C1 segment of cervical spinal cord (tissue), 14 donors: ENCODE measurements at regions not wholly inside any gene's neighbourhood (a gene's known extent, or its start where the extent isn't known, plus 50 kb on each side); places are given as distances from the start of the nearest gene placed in this dataset.

Experiments used
- DNase-seq, 14 donors: peaks; one replicate each; lab custom pipeline; 2025; lab: John Stamatoyannopoulos, UW

DNA sequence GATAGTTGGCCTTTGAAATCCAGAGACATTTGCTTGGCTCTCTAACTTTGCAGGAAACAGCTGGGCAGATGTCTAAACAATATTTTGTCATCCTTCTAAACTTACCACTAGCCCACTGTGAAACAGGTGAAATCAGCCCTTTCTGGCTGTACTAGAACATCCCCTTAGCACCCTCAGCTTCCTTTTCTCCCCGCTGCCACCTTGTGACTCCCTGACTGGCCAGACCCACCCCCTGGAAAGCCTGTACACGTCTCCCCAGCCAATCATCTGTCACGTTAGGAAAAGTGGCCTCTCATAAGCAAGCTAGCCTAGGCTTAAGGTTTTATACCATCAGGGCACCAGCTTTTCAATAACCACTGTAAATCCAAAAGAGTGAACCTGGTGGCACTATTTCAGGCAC, 88.6 kb upstream of the E2F3 start:
- DNase-seq: no peak

DNA sequence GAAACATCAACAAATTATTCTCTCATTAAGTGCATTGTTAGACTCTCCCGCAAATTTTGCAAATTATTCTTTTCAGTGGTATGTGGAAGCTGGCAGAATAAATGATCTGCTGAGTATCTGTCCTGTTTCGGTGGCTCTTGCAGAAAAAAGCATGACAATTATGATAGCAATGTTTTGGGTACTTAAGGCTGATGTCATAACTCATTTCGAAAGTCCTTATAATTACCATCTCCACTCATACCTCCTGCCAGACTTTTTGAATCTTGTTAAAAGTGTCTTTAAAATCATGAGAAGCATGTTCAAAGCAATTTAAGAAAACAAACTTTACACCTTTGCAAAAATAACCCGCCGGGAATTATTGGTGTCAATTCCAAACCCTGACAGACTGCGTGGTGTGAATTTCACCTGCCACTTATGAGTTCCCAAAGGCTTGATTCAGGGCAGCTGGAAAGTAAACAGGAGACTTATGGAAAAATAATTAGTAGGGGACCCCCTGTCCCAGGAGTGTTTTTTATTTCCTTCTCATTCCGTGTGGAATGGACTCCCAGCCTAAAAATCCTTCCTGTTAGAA, 87.6 kb upstream of the E2F3 start:
- no peak for DNase-seq

DNA sequence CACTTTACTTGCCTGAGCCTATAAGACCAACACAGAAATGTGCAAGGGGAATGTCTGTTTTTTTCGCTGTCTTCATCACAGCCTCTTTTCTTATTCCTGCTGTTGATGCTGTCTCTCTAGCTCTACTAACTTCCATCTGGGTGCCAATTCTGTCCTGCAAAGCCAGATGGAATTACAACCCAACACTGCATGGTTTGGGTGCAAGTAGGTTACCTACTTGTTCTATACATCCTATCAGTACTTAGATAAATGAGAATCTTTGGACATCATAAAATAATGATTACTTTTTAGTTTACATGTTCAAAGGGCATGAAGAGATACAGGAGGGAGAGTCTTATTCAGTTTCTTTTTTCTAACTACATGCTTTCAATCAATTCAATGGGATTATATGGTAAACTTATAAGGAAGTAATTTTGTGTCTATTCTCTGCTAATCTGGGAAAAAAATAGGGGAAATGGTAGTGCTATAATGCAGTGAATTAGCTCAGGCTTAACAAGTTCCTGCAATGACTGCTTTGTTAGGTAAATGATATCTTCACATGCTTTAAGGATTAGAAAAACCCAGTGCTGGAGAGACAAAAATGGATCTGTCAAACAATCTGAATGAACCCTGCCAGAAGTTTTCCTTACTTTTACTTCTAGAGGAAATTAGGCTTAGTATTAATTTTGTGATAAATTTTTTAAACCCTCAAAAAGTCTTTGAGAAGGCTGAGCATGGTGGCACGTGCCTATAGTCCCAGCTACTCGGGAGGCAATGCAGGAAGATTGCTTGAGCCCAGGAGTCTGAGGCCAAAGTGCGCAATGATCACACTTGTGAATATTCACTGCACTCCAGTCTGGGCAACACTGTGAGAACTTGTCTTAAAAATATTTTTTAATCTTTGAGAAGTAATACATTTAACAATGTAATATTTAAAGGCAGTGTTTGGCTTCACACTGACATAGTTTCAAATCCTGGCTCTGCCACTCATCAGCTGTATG, 86.5 kb upstream of the E2F3 start:
- DNase-seq: no peak

DNA sequence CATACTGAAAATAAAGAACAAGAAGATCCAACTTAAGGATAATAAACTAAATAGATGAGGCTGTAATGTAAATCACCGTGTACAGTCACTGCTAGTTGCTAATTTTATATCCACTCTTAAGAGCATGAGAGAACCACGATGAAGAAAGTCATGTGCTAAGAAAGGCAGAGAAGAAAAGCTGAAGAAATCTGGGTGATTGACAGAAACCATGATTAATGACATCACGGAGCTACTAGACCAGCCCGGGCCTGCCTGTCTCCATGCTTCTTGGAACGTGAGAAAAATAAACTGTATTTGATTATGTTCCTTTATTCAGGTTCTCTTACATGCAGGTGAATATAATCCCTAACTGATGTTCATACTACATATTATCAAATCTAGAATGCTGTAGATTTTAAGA, 84.2 kb upstream of the E2F3 start:
- DNase-seq: no peak

DNA sequence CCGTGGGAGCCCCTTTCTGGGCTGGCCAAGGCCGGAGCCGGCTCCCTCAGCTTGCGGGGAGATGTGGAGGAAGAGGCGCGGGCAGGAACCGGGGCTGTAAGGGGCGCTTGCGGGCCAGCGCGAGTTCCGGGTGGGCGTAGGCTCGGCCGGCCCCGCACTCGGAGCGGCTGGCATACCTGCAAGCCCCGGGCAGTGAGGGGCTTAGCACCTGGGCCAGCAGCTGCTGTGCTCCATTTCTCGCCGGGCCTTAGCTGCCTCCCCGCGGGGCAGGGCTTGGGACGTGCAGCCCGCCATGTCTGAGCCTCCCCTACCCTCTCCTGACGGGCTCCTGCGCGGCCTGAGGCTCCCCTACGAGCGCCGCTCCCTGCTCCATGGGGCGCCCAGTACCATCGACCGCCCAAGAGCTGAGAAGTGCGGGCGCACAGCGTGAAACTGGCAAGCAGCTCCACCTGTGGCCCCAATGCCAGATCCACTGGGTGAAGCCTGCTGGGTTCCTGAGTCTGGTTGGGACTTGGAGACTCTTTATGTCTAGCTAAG, 82.8 kb upstream of the E2F3 start:
- DNase-seq: no peak

DNA sequence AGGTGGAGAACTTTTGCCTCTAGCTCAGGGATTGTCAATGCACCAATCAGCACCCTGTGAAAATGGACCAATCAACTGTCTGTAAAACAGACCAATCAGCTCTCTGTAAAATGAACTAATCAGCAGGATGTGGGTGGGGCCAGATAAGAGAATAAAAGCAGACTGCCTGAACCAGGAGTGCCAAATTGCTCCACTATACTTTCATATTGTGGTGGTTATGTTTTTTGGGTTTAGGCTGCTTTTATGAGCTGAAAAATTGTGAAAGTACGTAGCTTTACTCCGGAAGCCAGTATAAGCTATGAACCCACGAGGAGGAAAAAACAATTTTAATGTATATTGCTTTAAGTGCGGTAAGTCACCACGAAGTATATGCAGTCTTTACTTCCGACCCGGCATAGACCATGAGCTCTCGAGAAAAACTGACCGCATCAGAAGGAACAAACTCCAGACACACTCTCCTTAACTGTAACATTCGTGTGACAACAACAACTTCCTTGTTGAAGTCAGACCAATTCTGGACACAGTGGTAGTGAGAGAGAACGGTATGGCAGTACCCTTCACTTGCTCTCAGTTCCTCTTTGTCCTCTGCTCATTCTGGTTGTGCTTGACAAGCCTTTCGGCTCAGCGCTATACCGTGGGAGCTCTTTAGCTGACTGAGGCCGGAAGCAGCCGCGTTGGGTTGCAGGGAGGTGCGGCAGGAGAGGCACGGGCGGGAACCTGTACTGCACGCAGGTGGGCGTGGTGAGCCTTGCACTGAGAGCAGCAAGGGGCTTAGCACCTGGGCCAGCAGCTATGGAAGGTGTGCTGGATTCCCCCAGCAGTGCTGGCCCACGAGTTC, 81.9 kb upstream of the E2F3 start:
- DNase-seq: peak in 3 of 14 donors; percentile 3 to 36 (median 10)

DNA sequence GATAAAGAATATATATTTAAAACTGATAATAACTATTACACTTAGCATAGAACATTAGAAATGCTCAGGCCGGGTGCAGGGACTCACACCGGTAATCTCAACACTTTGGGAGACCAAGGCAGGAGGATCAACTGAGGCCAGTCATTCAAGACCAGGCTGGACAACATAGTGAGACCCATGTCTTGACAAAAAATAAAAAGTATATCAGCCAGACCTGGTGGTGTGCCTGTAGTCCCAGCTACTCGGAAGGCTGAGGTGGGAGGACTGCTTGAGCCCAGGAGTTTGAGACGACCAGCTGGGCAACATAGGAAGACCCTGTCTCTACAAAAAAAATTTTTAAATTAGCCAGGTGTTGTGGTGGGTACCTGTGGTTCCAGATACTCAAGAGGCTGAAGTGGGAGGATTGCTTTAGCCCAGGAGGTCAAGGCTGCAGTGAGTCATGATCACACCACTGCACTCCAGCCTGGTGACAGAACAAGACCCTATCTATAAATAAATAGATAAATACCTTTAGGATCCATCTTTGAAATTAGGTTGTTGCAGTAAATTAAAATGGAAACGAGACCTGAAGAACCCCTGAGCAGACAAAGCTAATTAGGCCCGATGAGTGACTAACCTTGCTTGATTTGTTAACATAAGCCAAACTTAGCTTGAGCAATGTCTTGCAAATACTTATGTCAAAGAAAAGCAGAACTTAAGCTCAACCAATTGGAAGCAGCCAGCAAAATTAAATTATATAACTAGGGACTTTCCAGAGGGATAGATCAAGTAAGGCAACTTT, 75.8 kb upstream of the E2F3 start:
- DNase-seq: no peak

DNA sequence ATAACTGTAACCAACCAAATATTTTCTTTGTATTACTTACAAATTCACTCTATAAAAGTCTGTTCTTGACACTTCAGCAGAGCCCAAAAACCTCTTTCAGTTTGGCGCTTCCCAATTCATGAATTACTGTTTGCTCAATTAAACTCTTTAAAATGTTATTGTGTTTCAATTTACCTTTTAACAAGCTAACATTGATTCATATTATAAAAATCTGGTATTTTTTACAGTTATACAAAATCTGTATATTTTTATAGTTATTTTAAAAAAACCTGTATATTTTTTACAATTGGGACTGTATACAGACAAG, 75.3 kb upstream of the E2F3 start:
- DNase-seq: no peak

DNA sequence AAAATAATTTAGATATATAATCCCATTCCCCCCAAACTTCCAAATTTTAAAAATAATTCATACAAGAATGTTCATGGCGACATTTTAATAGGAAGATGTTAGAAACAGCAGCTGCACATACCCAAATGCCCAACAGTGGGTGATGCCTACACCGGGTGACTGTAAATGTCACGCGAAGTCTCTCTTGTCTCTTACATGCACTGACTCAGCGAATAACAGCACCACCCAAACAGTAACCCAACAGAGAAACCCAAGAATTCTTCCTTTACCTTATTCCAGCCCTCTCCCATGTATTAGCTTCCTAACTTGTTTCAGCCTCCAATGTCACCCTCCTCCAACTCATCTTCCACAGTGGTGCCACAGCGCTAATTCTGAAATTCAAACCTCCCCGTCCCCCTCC, 74.5 kb upstream of the E2F3 start:
- DNase-seq: no peak

DNA sequence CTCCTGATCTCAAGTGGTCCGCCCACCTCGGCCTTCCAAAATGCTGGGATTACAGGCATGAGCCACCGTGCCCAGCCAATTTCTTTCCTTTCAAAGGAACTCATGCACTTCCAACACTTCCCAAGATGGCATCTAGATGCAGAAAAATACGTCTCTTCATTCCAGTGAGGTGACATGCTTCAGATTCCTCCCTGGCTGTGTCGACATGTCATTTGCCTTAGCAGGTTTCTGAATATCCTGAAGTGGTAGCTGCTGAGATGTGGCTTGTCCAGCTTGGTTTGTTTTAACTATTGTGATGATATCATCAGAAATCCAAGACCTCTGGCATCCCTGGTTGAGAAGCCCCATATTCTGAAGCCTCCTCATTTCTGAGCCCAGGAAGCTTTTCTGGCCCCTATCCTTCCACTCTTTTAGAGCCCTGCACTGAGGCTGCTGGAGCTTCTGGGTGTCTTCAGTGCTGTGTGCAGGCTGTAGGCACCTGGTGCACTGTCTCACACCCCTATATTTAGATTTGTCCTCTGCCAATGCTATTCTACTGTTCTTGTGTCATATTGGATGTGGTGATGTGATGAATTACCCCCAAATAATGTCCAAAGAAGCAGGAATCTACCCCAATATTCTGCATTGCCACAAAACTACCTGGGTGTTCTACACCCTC, 73.3 kb upstream of the E2F3 start:
- no peak for DNase-seq

DNA sequence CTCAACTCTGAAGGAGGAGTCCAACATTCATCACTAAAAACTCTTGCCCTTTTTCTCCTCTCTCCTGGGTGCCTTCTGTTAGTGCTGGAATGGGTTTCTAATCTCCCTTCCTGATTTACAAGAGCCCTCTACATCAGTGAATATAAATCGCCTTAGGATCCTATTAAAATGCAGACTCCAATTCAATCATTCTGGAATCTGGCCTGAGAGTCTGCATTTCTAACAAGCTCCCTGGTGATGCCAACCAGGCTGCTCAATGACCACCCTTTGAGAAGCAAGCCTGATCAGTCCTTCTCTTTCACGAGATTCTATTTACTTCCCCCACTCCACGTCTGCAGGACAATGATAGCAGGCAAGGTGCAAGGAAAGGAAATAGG, 72.8 kb upstream of the E2F3 start:
- no peak for DNase-seq

DNA sequence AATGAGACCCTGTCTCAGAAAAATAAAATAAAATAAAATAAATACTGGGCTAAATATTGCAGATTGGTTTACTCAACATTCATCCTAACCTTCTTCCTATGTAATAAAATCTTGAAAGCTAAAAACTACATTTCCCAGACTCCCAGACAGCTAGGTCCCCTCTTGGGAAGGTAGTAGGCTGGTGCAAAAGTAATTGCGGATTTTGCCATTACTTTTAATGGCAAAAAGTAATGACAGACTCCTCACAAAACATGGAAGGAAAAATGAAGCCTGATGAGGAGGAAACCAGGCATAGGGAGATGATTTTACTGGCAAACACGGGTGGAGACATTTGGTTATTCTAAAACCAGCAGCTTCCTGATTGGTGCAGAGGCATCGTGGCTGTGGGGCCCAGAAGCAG, 70.6 kb upstream of the E2F3 start:
- no peak for DNase-seq

DNA sequence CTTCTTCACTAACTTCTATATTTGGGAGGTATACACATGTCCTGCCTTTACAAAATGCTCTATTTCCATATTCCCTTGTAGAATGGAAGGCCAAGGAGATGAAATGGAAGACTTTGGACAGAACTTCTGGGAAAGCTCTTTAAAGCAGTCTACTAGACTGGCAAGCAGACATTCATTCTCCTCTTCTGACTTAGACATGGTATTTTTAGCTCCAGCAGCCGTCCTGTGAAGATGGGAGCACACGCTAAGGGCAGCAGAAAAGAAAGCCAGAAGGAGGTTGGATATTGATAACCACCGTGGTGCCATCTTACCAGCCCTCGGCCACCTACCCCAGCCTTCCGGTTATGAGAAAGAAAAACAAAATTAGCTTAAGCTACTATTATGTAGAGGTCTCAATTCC, 70.1 kb upstream of the E2F3 start:
- DNase-seq: no peak

DNA sequence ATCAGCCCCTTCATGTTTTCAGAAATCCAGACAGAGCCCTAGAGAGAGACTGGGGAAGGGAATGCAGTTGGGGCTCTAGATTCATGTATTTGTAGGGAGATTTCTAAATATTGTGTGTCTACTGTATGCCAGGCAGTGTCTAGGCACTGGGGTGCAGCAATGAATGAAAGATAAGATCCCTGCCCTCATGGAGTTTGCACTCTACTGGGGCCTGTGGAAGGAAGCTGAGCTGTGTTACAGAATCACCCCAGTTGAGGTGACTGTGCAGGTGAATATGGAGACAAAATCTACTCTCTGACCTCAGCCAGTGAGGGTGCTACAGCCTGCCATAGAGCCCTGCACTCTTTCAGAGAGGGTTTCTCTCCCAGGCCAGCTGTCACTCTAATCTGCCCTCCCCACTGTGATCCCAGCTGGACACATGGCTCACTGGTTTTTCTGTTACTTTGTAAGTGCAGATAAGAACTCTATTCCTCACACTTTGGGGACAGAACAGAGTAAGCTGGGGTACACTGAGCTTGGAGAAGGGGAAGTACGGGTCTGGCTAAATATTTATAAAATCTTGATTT, 69.2 kb upstream of the E2F3 start:
- no peak for DNase-seq

DNA sequence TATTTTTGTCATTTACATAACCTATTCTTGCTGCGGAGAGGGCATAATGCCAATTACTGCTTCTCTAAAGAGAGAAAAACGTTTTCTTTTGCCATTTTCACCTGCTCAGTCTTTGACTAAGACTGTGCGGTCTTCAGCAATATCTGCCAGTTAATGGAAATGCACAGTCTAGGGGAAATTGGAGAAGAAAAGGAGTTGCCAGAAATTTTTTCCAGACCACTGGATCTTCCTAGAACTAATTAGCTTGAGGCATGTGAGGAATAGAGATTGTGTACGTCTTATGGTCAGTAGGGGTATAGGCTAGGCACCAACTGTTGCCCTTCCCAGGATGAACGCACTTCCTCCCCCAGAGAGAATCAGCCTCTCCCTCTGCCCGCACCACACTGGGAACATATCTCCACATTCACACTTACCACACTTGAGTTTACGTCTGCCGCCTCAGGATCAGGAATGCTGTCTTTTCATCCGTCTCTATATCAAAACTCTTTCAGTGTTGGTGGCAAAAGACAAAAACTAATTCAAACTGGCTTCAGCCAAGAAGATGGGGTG, 67.9 kb upstream of the E2F3 start:
- DNase-seq: peak in 1 of 14 donors; percentile 44

DNA sequence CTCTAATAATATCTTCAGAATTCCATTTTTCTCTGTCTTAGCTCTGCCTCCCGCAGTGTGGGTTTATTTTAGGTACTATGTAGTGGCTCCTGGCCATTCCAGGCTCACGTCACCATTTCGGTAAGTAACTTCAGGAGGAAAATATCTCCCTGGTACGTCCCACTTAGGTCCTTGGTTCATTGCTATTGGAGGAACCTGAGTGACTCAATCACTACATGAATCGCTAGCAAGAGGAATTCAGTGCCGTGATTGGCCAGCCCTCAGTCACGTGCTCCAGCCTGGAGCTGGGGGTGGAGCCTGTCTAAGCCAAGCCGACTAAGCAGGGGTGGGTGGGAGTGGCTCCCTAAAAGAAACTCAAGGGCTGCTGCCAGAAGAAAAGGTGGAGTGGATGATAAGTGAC, 67.3 kb upstream of the E2F3 start:
- peak in 1 of 14 donors; percentile 32 for DNase-seq

DNA sequence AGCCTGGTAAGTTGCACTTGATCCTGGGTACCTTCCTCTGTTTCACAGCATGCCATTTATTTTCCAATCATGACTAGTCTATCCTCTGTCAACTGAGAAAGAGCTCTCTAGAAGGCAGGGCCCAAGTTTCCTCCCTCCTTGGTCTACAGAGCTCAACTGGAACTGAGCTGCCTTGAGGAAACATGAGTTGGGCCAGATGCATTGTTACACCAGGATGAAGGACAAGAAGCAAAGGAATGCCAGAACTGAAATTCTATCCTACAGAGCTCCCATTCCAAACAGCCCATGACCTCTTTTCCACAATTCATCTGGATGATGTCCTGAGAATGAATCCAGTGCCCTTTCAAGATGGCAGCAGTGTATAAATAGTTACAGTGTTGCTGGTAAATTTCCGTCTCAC, 66.7 kb upstream of the E2F3 start:
- DNase-seq: no peak

DNA sequence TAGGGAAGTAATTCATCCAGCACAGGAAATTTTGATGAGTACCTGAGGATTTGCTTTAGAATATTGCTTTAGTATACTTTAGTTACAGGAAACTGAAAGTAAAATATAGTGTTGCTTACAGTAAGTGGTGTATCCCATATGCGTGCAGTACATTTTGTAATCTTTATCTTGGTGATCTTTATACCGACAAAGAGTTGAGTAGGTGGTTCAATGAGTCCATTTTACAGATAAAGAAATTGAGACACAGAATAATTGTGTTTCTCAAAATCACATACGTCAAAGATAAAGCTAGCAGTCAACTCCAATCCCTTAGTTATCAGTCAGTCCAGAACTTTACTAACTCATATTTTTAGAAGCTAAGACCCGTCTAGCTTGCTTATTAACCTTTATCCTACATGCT, 65.8 kb upstream of the E2F3 start:
- DNase-seq: no peak

DNA sequence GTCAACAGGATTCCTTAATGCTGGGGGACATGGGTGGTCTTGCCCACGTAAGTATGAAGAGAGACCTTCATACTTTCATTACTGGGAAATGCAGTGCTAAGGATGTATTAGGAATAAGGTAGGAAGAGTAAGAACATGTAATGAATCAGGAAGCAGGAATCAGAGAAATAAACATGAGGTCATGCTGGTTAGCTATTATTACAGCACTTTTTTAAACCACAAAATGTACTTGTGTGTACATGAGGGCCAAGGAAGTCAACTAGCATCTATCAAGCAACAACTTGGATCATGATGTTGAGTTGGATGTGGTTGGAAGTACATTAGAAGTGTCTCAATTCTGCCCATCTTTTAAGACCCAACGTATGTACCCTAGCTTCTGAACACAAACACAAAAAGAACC, 63.5 kb upstream of the E2F3 start:
- no peak for DNase-seq
